GM12892 (cell line): ENCODE measurements at regions not wholly inside any gene's neighbourhood (a gene's known extent, or its start where the extent isn't known, plus 50 kb on each side); places are given as distances from the start of the nearest gene placed in this dataset.

ENCODE experiments used
- POLR2A ChIP-seq: IDR thresholded peaks from 2 replicates; pipeline ENCODE4 v1.6.1; 2011; ENCODE audit warnings: low read depth, low read length, control low read depth
- POLR2AphosphoS5 ChIP-seq: IDR thresholded peaks from 2 replicates; pipeline ENCODE4 v1.6.1; 2011; ENCODE audit warnings: low read depth, low read length, control low read depth
- TAF1 ChIP-seq: IDR thresholded peaks from 2 replicates; pipeline ENCODE4 v1.6.1; 2011; ENCODE audit warnings: low read depth, mild to moderate bottlenecking, control low read depth, low read length, borderline replicate concordance

- TF ChIP-seq POLR2AphosphoS5 = no peak
- TF ChIP-seq TAF1 = no peak
- no peak for TF ChIP-seq POLR2A
Observed at GRCh38 chr5:164708831-164709230, 1203.4 kb downstream of the MAT2B start.
